T-helper 1 cell treated with Interleukin-12 subunit alpha and Interleukin-12 subunit beta and Interleukin-4 antibody, amounts not matched to agents 30 μg/mL and 1 μg/mL, for 36 hours (primary cell): ENCODE measurements at regions not wholly inside any gene's neighbourhood (a gene's known extent, or its start where the extent isn't known, plus 50 kb on each side); places are given as distances from the start of the nearest gene placed in this dataset.
"Not testable (repeated sequence)": the region's sequence is repeated elsewhere in the genome, so short reads cannot be mapped to it uniquely, and the experiment has no call there.

Source experiments
- H3K27ac Mint-ChIP-seq: one replicate; pipeline ENCODE4 v1.8.0; 2021; ENCODE audit warnings: mild to moderate bottlenecking, mixed read lengths
- H3K27me3 Mint-ChIP-seq: one replicate; pipeline ENCODE4 v1.8.0; 2021; ENCODE audit warnings: low read depth, mixed read lengths
- H3K36me3 Mint-ChIP-seq: one replicate; pipeline ENCODE4 v1.8.0; 2021; ENCODE audit warnings: low read depth, mixed read lengths
- H3K4me1 Mint-ChIP-seq: one replicate; pipeline ENCODE4 v1.8.0; 2021; ENCODE audit warnings: low read depth, mixed read lengths
- H3K4me3 Mint-ChIP-seq: one replicate; pipeline ENCODE4 v1.8.0; 2021; ENCODE audit warnings: mild to moderate bottlenecking, moderate library complexity, mixed read lengths
- H3K9me3 Mint-ChIP-seq: one replicate; pipeline ENCODE4 v1.8.0; 2021; ENCODE audit warnings: mixed read lengths

- Mint-ChIP-seq H3K9me3 (peaks cover 5% of the 10 kb centered on the region), H3K4me3 (no peak overlapping the region), H3K27ac (no peak overlapping the region), H3K4me1 (no peaks in the 10 kb centered on the region), H3K36me3 (no peaks in the 10 kb centered on the region), H3K27me3 (peaks cover 13% of the 10 kb centered on the region)
Observed at GRCh38 chr1:30589083-30589482, 134.3 kb downstream of the MATN1 start.

DNA sequence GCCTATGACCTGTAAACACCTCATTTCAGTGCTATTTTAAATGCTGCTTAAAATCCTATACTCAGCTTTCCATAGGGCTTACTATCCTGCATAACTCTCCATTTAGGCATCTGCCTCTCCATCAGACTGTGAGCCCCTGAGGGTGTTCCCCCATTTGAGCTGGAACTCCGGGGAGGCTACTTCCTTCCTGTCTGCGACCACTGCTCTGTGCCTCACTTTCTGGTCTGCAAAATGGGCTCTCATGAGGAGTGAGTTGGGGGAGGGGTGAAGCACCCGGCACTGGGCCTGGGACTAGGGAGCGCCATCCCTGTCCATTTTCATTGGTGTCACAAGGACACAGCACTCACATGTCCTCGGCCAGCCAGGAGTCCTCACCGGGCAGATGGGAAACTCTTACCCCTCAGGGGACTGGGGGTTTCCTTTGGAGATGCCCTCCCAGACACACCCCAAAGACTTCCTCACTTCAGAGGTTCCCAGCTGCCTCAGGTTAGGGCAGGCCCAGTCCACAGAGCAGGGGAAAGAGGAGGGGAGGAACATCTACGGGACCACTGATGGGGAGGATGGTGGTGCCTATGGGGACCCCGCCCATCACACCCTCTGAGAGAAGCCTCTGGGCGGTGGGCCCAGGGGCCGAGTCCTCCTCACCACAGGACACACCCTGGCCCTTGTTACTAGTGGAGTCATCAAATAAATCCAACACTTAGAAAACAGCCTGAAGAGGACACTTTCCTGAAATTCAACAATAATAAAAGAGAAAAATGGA lies 134.9 kb downstream of the MATN1 start:
- Mint-ChIP-seq H3K4me3 (no peak overlapping the region), H3K27ac (no peak overlapping the region), H3K36me3 (no peaks in the 10 kb centered on the region), H3K9me3 (peaks cover 6% of the 10 kb centered on the region), H3K27me3 (peaks cover 10% of the 10 kb centered on the region), H3K4me1 (no peaks in the 10 kb centered on the region)

DNA sequence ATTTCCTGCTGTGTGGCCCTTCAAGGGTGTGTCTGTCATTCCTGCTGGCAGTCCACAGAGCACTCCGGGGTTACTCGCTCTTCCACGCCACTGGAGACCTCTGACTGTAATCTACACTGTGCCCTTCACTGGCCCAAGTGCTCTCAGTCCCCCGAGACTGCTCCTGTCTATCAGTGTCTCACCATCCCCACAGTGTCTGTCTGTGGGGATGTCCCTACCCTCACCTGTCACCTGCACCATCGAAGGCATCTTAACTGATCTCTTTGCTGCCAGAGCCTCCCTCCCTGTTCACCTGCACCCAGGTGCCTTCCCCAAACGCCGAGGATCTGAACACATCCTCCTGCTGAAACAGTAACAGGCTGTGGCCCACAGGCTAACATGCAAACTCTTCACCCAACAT lies 136.7 kb downstream of the MATN1 start:
- no peaks in the 10 kb centered on the region for H3K36me3 Mint-ChIP-seq

DNA sequence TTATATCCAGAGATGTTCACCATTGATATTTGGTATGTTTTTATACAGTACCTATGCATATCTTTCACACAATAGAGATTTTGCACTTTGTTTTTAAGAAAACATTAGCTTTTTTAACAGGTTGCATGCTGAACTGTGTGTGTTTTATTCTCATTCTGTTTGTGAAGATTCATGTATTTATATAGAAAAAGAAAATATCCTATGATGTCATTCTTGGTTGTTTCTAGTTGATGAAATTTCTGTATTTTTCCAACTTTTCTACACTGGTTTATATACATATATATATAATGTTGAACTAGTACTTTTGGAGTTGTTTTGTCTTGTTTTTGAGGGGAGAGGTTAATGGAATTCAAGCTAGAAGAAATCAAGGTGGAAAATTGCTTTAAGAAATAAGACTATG lies 143.8 kb downstream of the MATN1 start:
- H3K4me1 Mint-ChIP-seq = no peaks in the 10 kb centered on the region
- no peak overlapping the region for H3K4me3 Mint-ChIP-seq
- H3K27ac Mint-ChIP-seq = no peak overlapping the region
- H3K36me3 Mint-ChIP-seq = no peaks in the 10 kb centered on the region
- H3K27me3 Mint-ChIP-seq = peaks cover 13% of the 10 kb centered on the region
- peaks cover 16% of the 10 kb centered on the region for H3K9me3 Mint-ChIP-seq

More for the DNA sequence above, 136.7 kb downstream of the MATN1 start:
- Mint-ChIP-seq H3K4me1 (no peaks in the 10 kb centered on the region), H3K9me3 (peaks cover 16% of the 10 kb centered on the region), H3K27ac (no peak overlapping the region), H3K4me3 (no peak overlapping the region), H3K27me3 (peaks cover 15% of the 10 kb centered on the region)

DNA sequence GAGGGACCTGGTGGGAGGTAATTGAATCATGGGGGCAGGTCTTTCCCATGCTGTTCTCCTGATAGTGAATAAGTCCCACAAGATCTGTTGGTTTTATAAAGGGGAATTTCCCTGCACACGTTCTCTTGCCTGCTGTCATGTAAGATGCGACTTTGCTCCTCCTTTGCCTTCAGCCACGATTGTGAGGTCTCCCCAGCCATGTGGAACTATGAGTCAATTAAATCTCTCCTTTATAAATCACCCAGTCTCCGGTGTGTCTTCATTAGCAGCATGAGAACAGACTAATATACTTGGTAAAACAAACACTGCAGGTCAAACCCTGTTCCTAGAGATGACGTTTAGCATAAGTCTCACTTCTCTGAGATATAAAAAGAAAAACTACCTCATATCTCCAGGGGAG lies 148.3 kb downstream of the MATN1 start:
- H3K27ac Mint-ChIP-seq = no peak overlapping the region
- no peaks in the 10 kb centered on the region for H3K9me3 Mint-ChIP-seq
- H3K27me3 Mint-ChIP-seq = peaks cover 4% of the 10 kb centered on the region
- no peaks in the 10 kb centered on the region for H3K4me1 Mint-ChIP-seq
- H3K36me3 Mint-ChIP-seq = no peaks in the 10 kb centered on the region
- no peak overlapping the region for H3K4me3 Mint-ChIP-seq

- H3K9me3 Mint-ChIP-seq = no peaks in the 10 kb centered on the region
- no peaks in the 10 kb centered on the region for H3K4me1 Mint-ChIP-seq
- H3K27me3 Mint-ChIP-seq = peaks cover 4% of the 10 kb centered on the region
- no peak overlapping the region for H3K4me3 Mint-ChIP-seq
- no peaks in the 10 kb centered on the region for H3K36me3 Mint-ChIP-seq
- H3K27ac Mint-ChIP-seq = no peak overlapping the region
Observed at GRCh38 chr1:30572192-30572591, 151.2 kb downstream of the MATN1 start.

- H3K36me3 Mint-ChIP-seq = no peaks in the 10 kb centered on the region
- H3K27ac Mint-ChIP-seq = no peak overlapping the region
- no peaks in the 10 kb centered on the region for H3K4me1 Mint-ChIP-seq
- H3K27me3 Mint-ChIP-seq = peaks cover 4% of the 10 kb centered on the region
- no peaks in the 10 kb centered on the region for H3K9me3 Mint-ChIP-seq
- no peak overlapping the region for H3K4me3 Mint-ChIP-seq
Observed at GRCh38 chr1:30571380-30571779, 152.0 kb downstream of the MATN1 start.

DNA sequence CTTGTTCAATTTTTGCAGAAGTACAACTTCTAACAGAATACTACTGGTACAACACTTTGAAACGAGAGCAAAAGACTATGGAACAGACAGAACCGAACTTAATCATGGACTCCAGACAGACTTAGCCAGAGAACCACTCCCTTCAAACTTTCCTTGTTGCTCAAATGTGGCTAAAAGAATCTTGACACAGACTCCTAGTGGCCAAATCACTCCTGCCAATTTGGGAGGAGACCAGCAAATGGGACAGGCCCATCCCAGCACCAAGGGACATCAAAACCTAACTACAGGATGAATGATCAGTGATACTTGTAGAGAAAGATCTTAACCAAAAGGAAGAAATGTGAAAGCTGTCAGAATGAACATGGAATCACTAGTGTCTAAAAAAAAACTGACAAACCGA lies 154.0 kb downstream of the MATN1 start:
- Mint-ChIP-seq H3K4me3 (no peak overlapping the region), H3K9me3 (no peaks in the 10 kb centered on the region), H3K27me3 (no peaks in the 10 kb centered on the region), H3K36me3 (no peaks in the 10 kb centered on the region), H3K27ac (no peak overlapping the region), H3K4me1 (no peaks in the 10 kb centered on the region)

DNA sequence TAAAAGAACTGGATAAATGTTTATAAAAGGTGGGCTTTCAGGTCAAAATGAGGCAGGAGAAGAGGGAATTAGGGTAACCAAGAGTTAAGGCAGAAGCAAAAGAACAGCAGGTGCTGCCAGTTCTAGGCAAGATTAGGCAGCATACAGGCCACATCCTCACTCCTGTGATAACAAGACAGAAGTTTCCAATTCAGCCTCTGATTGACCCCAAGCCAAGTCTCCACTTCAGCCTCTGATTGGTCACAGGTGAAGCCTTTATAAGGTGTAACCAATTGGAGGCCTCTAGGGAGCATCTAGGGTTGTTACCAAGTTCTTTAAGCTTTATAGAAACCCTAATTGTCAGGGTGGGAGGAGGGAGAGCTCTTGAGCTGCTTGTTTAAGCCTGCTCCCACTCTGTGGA lies 160.8 kb downstream of the MATN1 start:
- Mint-ChIP-seq H3K4me3 (no peak overlapping the region), H3K9me3 (peaks cover 14% of the 10 kb centered on the region), H3K27ac (no peak overlapping the region), H3K4me1 (no peaks in the 10 kb centered on the region), H3K36me3 (no peaks in the 10 kb centered on the region), H3K27me3 (no peaks in the 10 kb centered on the region)

DNA sequence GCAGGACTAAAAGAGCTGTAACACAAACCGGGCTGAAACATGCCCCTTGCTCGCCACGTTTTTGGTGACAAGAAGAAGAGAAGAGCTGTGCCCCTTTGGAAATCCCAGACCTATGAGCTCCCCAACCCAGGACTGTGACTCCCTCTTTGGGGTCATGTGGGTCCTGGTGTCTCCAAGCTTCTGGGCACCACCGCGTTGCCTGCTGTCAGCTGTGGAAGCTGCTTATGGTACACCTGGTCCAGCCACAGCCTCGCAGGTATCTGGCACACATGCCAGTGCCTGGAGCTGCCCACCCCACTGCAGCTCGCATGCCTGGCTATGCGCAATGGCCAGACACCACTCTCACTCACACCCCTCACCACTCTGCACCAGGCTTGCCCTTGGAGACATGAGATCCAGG lies 171.8 kb downstream of the MATN1 start:
- Mint-ChIP-seq H3K4me3 (no peak overlapping the region), H3K4me1 (no peaks in the 10 kb centered on the region), H3K27me3 (peaks cover 6% of the 10 kb centered on the region), H3K27ac (no peak overlapping the region), H3K9me3 (peaks cover 4% of the 10 kb centered on the region), H3K36me3 (no peaks in the 10 kb centered on the region)

GRCh38 chr1:30550365-30551220 lies 172.8 kb downstream of the MATN1 start:
- Mint-ChIP-seq H3K27me3 (peaks cover 5% of the 10 kb centered on the region), H3K9me3 (no peaks in the 10 kb centered on the region), H3K36me3 (no peaks in the 10 kb centered on the region), H3K27ac (no peak overlapping the region), H3K4me3 (no peak overlapping the region), H3K4me1 (no peaks in the 10 kb centered on the region)

DNA sequence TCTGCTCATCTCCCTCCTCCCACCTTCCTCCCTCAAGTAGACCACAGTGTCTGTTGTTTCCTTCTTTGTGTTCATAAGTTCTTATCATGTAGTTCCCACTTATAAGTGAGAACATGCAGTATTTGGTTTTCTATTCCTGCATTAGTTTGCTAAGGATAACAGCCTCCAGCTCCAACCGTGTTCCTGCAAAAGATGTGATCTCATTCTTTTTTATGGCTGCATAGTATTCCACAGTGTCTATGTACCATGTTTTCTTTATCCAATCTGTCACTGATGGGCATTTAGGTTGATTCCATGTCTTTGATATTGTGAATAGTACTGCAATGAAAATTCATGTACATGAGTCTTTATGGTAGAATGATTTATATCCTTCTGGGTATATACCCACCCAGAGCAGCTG lies 173.5 kb downstream of the MATN1 start:
- not testable (repeated sequence) for H3K4me1 Mint-ChIP-seq, H3K36me3 Mint-ChIP-seq, H3K27me3 Mint-ChIP-seq, H3K27ac Mint-ChIP-seq, H3K4me3 Mint-ChIP-seq, H3K9me3 Mint-ChIP-seq

GRCh38 chr1:30548294-30548693 lies 175.1 kb downstream of the MATN1 start:
- H3K4me3 Mint-ChIP-seq = no peak overlapping the region
- H3K27me3 Mint-ChIP-seq = peaks cover 8% of the 10 kb centered on the region
- no peaks in the 10 kb centered on the region for H3K36me3 Mint-ChIP-seq
- H3K9me3 Mint-ChIP-seq = no peaks in the 10 kb centered on the region
- no peak overlapping the region for H3K27ac Mint-ChIP-seq
- no peaks in the 10 kb centered on the region for H3K4me1 Mint-ChIP-seq

- not testable (repeated sequence) for H3K9me3 Mint-ChIP-seq, H3K4me3 Mint-ChIP-seq, H3K27me3 Mint-ChIP-seq, H3K4me1 Mint-ChIP-seq, H3K27ac Mint-ChIP-seq, H3K36me3 Mint-ChIP-seq
Observed at GRCh38 chr1:30547326-30547725, 176.1 kb downstream of the MATN1 start.

DNA sequence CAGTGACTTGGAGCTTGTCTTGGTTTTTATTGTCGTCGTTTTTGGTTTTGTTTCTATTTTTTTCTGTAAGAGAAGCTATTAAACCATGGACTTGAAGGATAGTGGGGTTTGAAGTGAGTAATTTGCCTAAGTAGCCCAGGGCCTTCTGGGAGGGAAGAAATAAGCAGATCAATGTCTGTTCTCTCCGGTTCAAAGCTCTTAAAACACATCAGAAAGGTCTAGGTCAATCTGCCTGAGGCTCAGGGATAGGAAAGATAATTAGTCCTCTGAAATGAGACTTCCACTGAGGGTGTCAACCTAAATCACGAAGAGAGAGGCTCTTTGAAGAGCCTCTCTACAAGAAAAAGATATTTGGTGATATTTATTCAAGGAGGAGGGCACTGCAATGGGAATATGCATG lies 178.0 kb downstream of the MATN1 start:
- H3K9me3 Mint-ChIP-seq = no peaks in the 10 kb centered on the region
- no peak overlapping the region for H3K27ac Mint-ChIP-seq
- no peak overlapping the region for H3K4me3 Mint-ChIP-seq
- H3K27me3 Mint-ChIP-seq = peaks cover 8% of the 10 kb centered on the region
- H3K4me1 Mint-ChIP-seq = no peaks in the 10 kb centered on the region
- no peaks in the 10 kb centered on the region for H3K36me3 Mint-ChIP-seq
